Body of pancreas (tissue), 4 donors: ENCODE measurements at regions not wholly inside any gene's neighbourhood (a gene's known extent, or its start where the extent isn't known, plus 50 kb on each side); places are given as distances from the start of the nearest gene placed in this dataset.

Experiments used
- ATAC-seq: fragments of 150-250 bp; one replicate; pipeline ENCODE4 v1.9.1; 2016
- DNase-seq, 4 donors: peaks; one replicate each; pipeline ENCODE4 v3.0.0-alpha.2; 2019
- H3K27ac ChIP-seq, 4 donors: fragments of 200-600 bp; sonication (generic); 1 replicate in 3 of 4; 2 replicates in 1 of 4; pipeline versions ENCODE4 v1.5.1 to v1.6.1; 2016 to 2019; ENCODE audit warnings: mild to moderate bottlenecking in 1 of 4, mixed read lengths in 1 of 4, moderate library complexity in 1 of 4
- H3K27me3 ChIP-seq, 2 donors: fragments of 200-600 bp; sonication (generic); one replicate each; pipeline ENCODE4 v1.6.0; 2016; ENCODE audit warnings: mild to moderate bottlenecking in 1 of 2
- H3K36me3 ChIP-seq, 2 donors: fragments of 200-600 bp; sonication (generic); replicated peaks in 1 of 2; 2 replicates each; pipeline ENCODE4 v1.5.1; 2016; ENCODE audit warnings: low read depth in 2 of 2; ENCODE audit not compliant: insufficient read depth in 1 of 2
- H3K4me1 ChIP-seq: fragments of 200-600 bp; sonication (generic); one replicate; pipeline ENCODE4 v1.6.0; 2016
- H3K4me3 ChIP-seq, 2 donors: fragments of 200-600 bp; sonication (generic); 1 replicate in 1 of 2; 2 replicates in 1 of 2; pipeline ENCODE4 v1.5.1; 2016 to 2019
- H3K9me3 ChIP-seq, 3 donors: fragments of 200-600 bp; sonication (generic); 1 replicate in 2 of 3; 2 replicates in 1 of 3; pipeline ENCODE4 v1.5.1; 2016
- CTCF ChIP-seq, 7 experiments: fragments of 450-650 bp in 4 of 7; fragments of 200-600 bp in 3 of 7; sonication (generic) in 3 of 7; IDR thresholded peaks; one replicate each; pipeline ENCODE4 v1.5.1; 2016 to 2019; ENCODE audit warnings: antibody characterized with exemption in 7 of 7
- POLR2A ChIP-seq, 3 donors: fragments of 450-650 bp; IDR thresholded peaks; one replicate each; pipeline ENCODE4 v1.6.1; 2016; ENCODE audit warnings: antibody characterized with exemption in 3 of 3, mild to moderate bottlenecking in 2 of 3
- WGBS, 2 donors: methylation state at CpG; one replicate each; pipeline ENCODE4 v1.1.5; 2017; 5-methylcytosine and 5-hydroxymethylcytosine counted together
- intact Hi-C: fragments of 100-400 bp; cut with DNase I; formaldehyde crosslinking; loops from one replicate; pipeline ENCODE4 v1.15.1; 2023

GRCh38 chr3:3368306-3368705, 188.8 kb upstream of the CRBN start:
- DNase-seq (no peak), ATAC-seq (no peak)
- Histone ChIP-seq H3K27ac (no peak overlapping the region), H3K4me1 (no peaks in the 10 kb centered on the region), H3K4me3 (no peak overlapping the region), H3K36me3 (no peaks in the 10 kb centered on the region), H3K9me3 (no peaks in the 10 kb centered on the region), H3K27me3 (no peaks in the 10 kb centered on the region)
- 29 to 38% methylated on average over 4 of the region's 4 CpGs for WGBS, 2 donors
- intact Hi-C loops = no loop called here
- TF ChIP-seq POLR2A (IDR thresholded peaks at IDR 0.05) = no peak
- TF ChIP-seq CTCF (IDR thresholded peaks at IDR 0.05) = no peak

GRCh38 chr3:3366386-3366785, 186.9 kb upstream of the CRBN start:
- no peak for DNase-seq
- no peaks in the 10 kb centered on the region for H3K36me3 ChIP-seq
- H3K4me1 ChIP-seq = no peaks in the 10 kb centered on the region
- H3K27me3 ChIP-seq = no peaks in the 10 kb centered on the region
- WGBS, 2 donors = 73 to 77% methylated on average over 4 to 5 of the region's 5 CpGs
- no peak overlapping the region for H3K27ac ChIP-seq
- TF ChIP-seq CTCF (IDR thresholded peaks at IDR 0.05) = no peak
- ATAC-seq = no peak
- no peaks in the 10 kb centered on the region for H3K9me3 ChIP-seq
- intact Hi-C loops = no loop called here
- no peak overlapping the region for H3K4me3 ChIP-seq

GRCh38 chr3:3365716-3366115, 186.2 kb upstream of the CRBN start:
- TF ChIP-seq POLR2A (IDR thresholded peaks at IDR 0.05) (no peak), CTCF (IDR thresholded peaks at IDR 0.05) (no peak)
- ATAC-seq = no peak
- no peak for DNase-seq
- Histone ChIP-seq H3K9me3 (no peaks in the 10 kb centered on the region), H3K36me3 (no peaks in the 10 kb centered on the region), H3K27ac (no peak overlapping the region), H3K4me1 (no peaks in the 10 kb centered on the region), H3K27me3 (no peaks in the 10 kb centered on the region), H3K4me3 (no peak overlapping the region)
- intact Hi-C loops = no loop called here
- 74 to 75% methylated on average over 2 of the region's 2 CpGs for WGBS, 2 donors

GRCh38 chr3:3356846-3357245, 177.4 kb upstream of the CRBN start:
- TF ChIP-seq CTCF (IDR thresholded peaks at IDR 0.05) (no peak), POLR2A (IDR thresholded peaks at IDR 0.05) (no peak)
- no peak for ATAC-seq
- Histone ChIP-seq H3K4me3 (no peak overlapping the region), H3K27me3 (no peaks in the 10 kb centered on the region), H3K9me3 (no peaks in the 10 kb centered on the region), H3K4me1 (no peaks in the 10 kb centered on the region), H3K27ac (no peak overlapping the region), H3K36me3 (no peaks in the 10 kb centered on the region)
- no peak for DNase-seq
- intact Hi-C loops = no loop called here

GRCh38 chr3:3355442-3355841, 176.0 kb upstream of the CRBN start:
- Histone ChIP-seq H3K9me3 (no peaks in the 10 kb centered on the region), H3K36me3 (no peaks in the 10 kb centered on the region), H3K4me1 (no peaks in the 10 kb centered on the region), H3K27me3 (no peaks in the 10 kb centered on the region), H3K4me3 (no peak overlapping the region), H3K27ac (no peak overlapping the region)
- no peak for TF ChIP-seq POLR2A (IDR thresholded peaks at IDR 0.05)
- no peak for TF ChIP-seq CTCF (IDR thresholded peaks at IDR 0.05)
- ATAC-seq = no peak
- DNase-seq = no peak
- 30% methylated on average over 1 of the region's 1 CpG for WGBS, 2 donors
- intact Hi-C loops = no loop called here
